ENCODE measurements at regions not wholly inside any gene's neighbourhood (a gene's known extent, or its start where the extent isn't known, plus 50 kb on each side); places are given as distances from the start of the nearest gene placed in this dataset.

DNA sequence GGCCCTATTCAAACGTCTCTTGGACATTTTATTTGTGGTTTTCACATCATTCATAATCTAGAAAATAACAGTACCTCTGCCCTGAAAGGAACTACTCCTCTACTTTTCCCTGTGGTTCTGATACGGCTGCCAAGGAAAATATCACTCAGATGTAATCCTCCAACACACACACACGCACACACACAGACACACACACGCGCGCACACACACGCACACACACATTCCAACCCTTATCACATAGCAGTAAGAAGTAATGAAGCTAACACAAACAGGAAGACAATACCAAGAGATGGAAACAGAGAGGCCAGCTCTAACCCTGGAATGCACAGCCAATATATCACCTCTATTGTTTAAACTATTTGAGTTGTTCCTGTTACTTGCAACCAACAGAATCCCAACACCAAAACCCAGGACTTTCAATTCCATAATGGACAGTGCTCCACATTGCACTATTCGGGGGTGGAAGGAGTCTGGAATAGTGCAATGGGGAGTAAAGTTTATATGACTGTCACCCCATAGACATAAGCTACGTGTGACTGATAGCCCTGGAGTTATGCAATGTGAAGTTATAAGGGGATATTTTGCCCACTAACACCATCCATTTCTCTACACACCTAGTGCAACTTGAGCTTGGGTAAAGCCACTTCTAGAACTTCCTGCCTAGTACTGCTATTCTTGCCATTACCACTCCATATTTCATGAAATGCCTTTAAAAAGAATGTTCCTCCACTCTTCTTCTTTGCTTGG is 71.3 kb upstream of the FNDC3B start:
- peaks cover 10% of the 10 kb centered on the region for H3K4me1 ChIP-seq
- TF ChIP-seq POLR2A (IDR thresholded peaks at IDR 0.05) (no peak), POLR2AphosphoS5 (IDR thresholded peaks at IDR 0.05; ENCODE audit: insufficient read depth in 1 of 2, low read depth in 1 of 2) (no peak), CTCF (IDR thresholded peaks at IDR 0.05) (no peak)
- no peaks in the 10 kb centered on the region for H3K36me3 ChIP-seq
- no peaks in the 10 kb centered on the region for H3K27me3 ChIP-seq
- no peaks in the 10 kb centered on the region for H3K9me3 ChIP-seq
- DNase-seq (ENCODE audit: extremely low spot score in 2 of 2): no peak
- H3K27ac ChIP-seq: no peak overlapping the region
- intact Hi-C loops (cut with DNase I): no loop called here
- no peak overlapping the region for H3K4me3 ChIP-seq

GRCh38 chr3:171970301-171970788 is 69.0 kb upstream of the FNDC3B start:
- Histone ChIP-seq H3K9me3 (no peaks in the 10 kb centered on the region), H3K4me1 (peaks cover 10% of the 10 kb centered on the region), H3K4me3 (no peak overlapping the region), H3K27me3 (no peaks in the 10 kb centered on the region), H3K27ac (no peak overlapping the region), H3K36me3 (no peaks in the 10 kb centered on the region)
- intact Hi-C loops (cut with DNase I): loop anchor here (10.0 kb wide), 1 partner anchor 234 kb away; no protein-coding TSS in a partner anchor
- no peak for DNase-seq (ENCODE audit: extremely low spot score in 2 of 2)
- TF ChIP-seq POLR2A (IDR thresholded peaks at IDR 0.05): no peak
- no peak for TF ChIP-seq CTCF (IDR thresholded peaks at IDR 0.05)
- no peak for TF ChIP-seq POLR2AphosphoS5 (IDR thresholded peaks at IDR 0.05; ENCODE audit: insufficient read depth in 1 of 2, low read depth in 1 of 2)

DNA sequence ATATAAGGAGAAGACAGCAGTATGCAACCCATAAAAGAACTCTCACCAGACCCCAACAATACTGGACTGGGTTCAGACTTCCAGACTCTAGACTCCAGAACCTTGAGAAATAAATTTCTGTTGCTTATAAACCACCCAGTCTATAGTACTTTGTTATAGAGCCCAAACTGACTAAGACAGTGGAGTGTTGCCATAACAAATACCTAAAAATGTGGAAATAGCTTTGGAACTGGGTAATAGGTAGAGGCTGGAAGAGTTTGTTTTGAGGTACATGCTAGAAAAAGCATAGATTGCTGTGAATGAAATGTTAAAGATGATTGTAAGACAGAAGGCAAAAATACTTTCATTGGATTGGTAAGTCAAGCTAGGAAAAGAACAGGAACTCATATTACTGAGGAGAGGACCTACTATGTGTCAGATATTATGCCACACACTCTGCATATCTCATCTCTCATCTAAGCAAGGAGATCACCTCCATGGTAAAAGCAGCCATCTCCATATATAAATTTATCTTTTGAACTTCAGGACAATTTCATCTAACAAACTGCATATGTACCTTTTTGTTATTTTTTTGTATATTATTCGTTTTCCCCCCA is 67.4 kb upstream of the FNDC3B start:
- DNase-seq (ENCODE audit: extremely low spot score in 2 of 2): no peak
- Histone ChIP-seq H3K9me3 (no peaks in the 10 kb centered on the region), H3K36me3 (no peaks in the 10 kb centered on the region), H3K27ac (peak overlapping the region; percentile 6), H3K4me3 (no peak overlapping the region), H3K4me1 (peaks cover 1% of the 10 kb centered on the region), H3K27me3 (no peaks in the 10 kb centered on the region)
- intact Hi-C loops (cut with DNase I): loop anchor here (10.0 kb wide), 1 partner anchor 233 kb away; no protein-coding TSS in a partner anchor
- no peak for TF ChIP-seq CTCF (IDR thresholded peaks at IDR 0.05)
- no peak for TF ChIP-seq POLR2A (IDR thresholded peaks at IDR 0.05)
- no peak for TF ChIP-seq POLR2AphosphoS5 (IDR thresholded peaks at IDR 0.05; ENCODE audit: insufficient read depth in 1 of 2, low read depth in 1 of 2)

- no peaks in the 10 kb centered on the region for H3K27me3 ChIP-seq
- no peaks in the 10 kb centered on the region for H3K9me3 ChIP-seq
- H3K4me3 ChIP-seq: no peak overlapping the region
- peak in 1 of 2 donors; percentile 11 for TF ChIP-seq POLR2AphosphoS5 (IDR thresholded peaks at IDR 0.05; ENCODE audit: insufficient read depth in 1 of 2, low read depth in 1 of 2)
- no peak for TF ChIP-seq CTCF (IDR thresholded peaks at IDR 0.05)
- intact Hi-C loops (cut with DNase I): loop anchor here (10.0 kb wide), 1 partner anchor 232 kb away; no protein-coding TSS in a partner anchor
- DNase-seq (ENCODE audit: extremely low spot score in 2 of 2): peak in 1 of 2 donors; percentile 89
- H3K27ac ChIP-seq: peak overlapping the region; percentile 6
- H3K36me3 ChIP-seq: no peaks in the 10 kb centered on the region
- H3K4me1 ChIP-seq: no peaks in the 10 kb centered on the region
These were observed 66.5 kb upstream of the FNDC3B start for GRCh38 chr3:171972871-171973348.
